ENCODE measurements at regions not wholly inside any gene's neighbourhood (a gene's known extent, or its start where the extent isn't known, plus 50 kb on each side); places are given as distances from the start of the nearest gene placed in this dataset.

DNA sequence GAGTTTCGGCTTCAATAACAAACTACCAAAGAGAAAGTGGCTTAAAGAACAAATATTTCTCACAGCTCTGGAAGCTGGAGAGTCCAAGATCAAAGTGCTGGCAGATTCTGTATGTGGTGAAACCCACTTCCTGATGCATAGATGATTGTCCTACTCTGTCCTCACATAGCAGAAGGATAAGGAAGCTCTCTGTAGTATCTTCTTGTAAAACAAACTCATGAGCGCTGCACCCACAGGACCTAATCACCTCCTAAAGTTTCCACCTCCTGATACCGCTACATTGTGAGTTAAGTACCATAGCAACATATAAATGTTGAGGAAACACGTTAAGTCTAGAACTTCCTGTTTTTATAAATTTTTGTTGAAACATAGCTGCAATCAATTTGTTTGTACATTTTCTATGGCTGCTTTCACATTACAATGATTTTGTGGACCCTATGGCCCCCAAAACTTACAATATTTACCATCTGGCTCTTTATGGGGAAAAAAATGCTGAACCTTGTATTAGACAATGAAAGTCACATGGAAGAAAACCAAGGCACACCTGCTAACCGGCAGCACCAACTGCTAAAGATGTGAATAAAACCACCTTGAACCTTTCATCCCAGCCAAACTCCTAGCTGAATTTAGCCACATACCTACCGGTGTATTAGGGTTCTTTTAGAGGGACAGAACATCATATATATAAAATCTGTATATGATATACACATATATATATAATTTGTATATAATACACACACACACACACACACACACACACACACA is 1423.4 kb downstream of the NCAM2 start (continued):
- TF ChIP-seq ETV6 (CRISPR knock-in tag; IDR thresholded peaks at IDR 0.05): no peak

DNA sequence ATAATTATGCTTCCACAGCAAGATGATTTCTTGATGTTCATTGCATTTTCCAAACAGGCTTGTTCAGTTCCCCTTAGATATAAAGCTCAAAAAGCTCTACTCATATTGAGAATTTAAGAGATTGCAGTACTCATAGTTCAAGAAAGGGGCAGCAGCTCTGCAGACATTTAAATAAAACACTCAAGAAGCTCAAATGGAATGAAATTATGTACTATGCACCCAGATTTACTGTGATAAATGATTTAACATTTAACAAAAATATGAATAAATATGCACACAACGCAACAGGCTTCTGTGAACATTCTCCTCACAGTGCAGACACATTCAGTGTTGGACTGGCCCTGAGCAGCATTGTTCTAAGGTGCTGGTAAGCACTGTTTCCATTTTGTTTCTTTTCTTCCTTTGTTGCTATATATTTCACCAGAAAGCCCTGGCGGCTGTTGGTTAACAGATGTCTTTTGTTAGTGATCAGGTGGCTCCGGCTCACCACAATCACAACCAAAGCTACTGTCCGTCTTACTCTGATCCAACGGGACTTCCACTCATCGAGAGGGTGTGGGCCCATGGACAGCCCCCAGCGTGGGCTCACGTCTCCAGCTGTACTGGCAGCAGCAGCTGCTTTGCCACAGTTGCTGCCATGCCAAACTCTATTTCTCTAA is 1440.3 kb downstream of the NCAM2 start:
- POLR2A ChIA-PET: interaction anchor here (0.6 kb wide), 1 partner anchor 100 kb away, joined by 4 read pairs; no protein-coding TSS in a partner anchor

DNA sequence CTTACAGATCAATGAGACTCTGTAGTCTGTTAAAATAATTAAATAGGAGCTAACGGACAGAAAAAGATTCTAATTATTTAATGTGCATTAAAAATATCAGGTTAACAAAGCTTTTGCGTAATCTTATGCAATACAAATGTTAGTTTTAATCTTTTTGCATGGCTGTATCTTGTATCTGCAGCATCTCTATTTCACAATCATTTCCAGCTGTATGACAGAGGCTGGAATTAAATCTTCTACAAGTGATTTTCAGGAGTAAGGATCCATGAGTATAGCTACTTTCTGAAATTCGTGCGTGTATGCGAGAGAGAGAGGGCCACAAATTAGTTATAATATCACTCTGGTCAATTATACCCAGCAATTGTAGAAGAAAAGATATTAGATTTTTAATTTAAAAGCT is 1446.8 kb downstream of the NCAM2 start:
- CTCF ChIA-PET: no interaction called here
- ATAC-seq: no peak
- Mint-ChIP-seq H3K27ac (no peak overlapping the region), H3K9me3 (peaks cover 10% of the 10 kb centered on the region), H3K4me3 (no peak overlapping the region), H3K36me3 (no peaks in the 10 kb centered on the region; the same call in 1 of the 2 replicates), H3K4me1 (no peaks in the 10 kb centered on the region), H3K27me3 (ENCODE audit: low read depth) (no peaks in the 10 kb centered on the region)
- TF ChIP-seq RORB (CRISPR knock-in tag; IDR thresholded peaks at IDR 0.05) (no peak), NFE2L1 (CRISPR knock-in tag; IDR thresholded peaks at IDR 0.05) (no peak), ETV6 (CRISPR knock-in tag; IDR thresholded peaks at IDR 0.05) (no peak), ZNF317 (CRISPR knock-in tag; IDR thresholded peaks at IDR 0.05; ENCODE audit: borderline replicate concordance, low read depth) (no peak)
- TF ChIP-seq, protein P1, sequence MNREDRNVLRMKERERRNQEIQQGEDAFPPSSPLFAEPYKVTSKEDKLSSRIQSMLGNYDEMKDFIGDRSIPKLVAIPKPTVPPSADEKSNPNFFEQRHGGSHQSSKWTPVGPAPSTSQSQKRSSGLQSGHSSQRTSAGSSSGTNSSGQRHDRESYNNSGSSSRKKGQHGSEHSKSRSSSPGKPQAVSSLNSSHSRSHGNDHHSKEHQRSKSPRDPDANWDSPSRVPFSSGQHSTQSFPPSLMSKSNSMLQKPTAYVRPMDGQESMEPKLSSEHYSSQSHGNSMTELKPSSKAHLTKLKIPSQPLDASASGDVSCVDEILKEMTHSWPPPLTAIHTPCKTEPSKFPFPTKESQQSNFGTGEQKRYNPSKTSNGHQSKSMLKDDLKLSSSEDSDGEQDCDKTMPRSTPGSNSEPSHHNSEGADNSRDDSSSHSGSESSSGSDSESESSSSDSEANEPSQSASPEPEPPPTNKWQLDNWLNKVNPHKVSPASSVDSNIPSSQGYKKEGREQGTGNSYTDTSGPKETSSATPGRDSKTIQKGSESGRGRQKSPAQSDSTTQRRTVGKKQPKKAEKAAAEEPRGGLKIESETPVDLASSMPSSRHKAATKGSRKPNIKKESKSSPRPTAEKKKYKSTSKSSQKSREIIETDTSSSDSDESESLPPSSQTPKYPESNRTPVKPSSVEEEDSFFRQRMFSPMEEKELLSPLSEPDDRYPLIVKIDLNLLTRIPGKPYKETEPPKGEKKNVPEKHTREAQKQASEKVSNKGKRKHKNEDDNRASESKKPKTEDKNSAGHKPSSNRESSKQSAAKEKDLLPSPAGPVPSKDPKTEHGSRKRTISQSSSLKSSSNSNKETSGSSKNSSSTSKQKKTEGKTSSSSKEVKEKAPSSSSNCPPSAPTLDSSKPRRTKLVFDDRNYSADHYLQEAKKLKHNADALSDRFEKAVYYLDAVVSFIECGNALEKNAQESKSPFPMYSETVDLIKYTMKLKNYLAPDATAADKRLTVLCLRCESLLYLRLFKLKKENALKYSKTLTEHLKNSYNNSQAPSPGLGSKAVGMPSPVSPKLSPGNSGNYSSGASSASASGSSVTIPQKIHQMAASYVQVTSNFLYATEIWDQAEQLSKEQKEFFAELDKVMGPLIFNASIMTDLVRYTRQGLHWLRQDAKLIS (CRISPR knock-in tag; IDR thresholded peaks at IDR 0.05; ENCODE audit: borderline replicate concordance): no peak
- POLR2A ChIA-PET: no interaction called here
- no peak for DNase-seq (ENCODE audit: low spot score)

More for the DNA sequence above, 1440.3 kb downstream of the NCAM2 start:
- CTCF ChIA-PET: interaction anchor here (0.7 to 1.1 kb wide), 3 partner anchors 15 to 556 kb away, joined by 3 read pairs; no protein-coding TSS in a partner anchor
- Mint-ChIP-seq H3K4me3 (no peak overlapping the region), H3K4me1 (no peaks in the 10 kb centered on the region), H3K27me3 (ENCODE audit: low read depth) (no peaks in the 10 kb centered on the region), H3K27ac (no peak overlapping the region), H3K36me3 (no peaks in the 10 kb centered on the region; the same call in 1 of the 2 replicates), H3K9me3 (peaks cover 11% of the 10 kb centered on the region)
- ATAC-seq (no peak), DNase-seq (ENCODE audit: low spot score) (no peak)
- TF ChIP-seq CBFB (CRISPR knock-in tag; IDR thresholded peaks at IDR 0.05; ENCODE audit: low read depth) (no peak), JAZF1 (CRISPR knock-in tag; IDR thresholded peaks at IDR 0.05) (no peak), JUN (CRISPR knock-in tag; IDR thresholded peaks at IDR 0.05) (no peak), FOXJ3 (CRISPR knock-in tag; IDR thresholded peaks at IDR 0.05; ENCODE audit: borderline replicate concordance) (no peak), ZNF396 (CRISPR knock-in tag; IDR thresholded peaks at IDR 0.05; ENCODE audit: borderline replicate concordance) (no peak)
- TF ChIP-seq, protein P2, sequence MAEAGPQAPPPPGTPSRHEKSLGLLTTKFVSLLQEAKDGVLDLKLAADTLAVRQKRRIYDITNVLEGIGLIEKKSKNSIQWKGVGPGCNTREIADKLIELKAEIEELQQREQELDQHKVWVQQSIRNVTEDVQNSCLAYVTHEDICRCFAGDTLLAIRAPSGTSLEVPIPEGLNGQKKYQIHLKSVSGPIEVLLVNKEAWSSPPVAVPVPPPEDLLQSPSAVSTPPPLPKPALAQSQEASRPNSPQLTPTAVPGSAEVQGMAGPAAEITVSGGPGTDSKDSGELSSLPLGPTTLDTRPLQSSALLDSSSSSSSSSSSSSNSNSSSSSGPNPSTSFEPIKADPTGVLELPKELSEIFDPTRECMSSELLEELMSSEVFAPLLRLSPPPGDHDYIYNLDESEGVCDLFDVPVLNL (CRISPR knock-in tag; IDR thresholded peaks at IDR 0.05; ENCODE audit: borderline replicate concordance, low read depth): no peak
- TF ChIP-seq, protein P3, sequence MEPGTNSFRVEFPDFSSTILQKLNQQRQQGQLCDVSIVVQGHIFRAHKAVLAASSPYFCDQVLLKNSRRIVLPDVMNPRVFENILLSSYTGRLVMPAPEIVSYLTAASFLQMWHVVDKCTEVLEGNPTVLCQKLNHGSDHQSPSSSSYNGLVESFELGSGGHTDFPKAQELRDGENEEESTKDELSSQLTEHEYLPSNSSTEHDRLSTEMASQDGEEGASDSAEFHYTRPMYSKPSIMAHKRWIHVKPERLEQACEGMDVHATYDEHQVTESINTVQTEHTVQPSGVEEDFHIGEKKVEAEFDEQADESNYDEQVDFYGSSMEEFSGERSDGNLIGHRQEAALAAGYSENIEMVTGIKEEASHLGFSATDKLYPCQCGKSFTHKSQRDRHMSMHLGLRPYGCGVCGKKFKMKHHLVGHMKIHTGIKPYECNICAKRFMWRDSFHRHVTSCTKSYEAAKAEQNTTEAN (CRISPR knock-in tag; IDR thresholded peaks at IDR 0.05): no peak
- TF ChIP-seq, protein P4, sequence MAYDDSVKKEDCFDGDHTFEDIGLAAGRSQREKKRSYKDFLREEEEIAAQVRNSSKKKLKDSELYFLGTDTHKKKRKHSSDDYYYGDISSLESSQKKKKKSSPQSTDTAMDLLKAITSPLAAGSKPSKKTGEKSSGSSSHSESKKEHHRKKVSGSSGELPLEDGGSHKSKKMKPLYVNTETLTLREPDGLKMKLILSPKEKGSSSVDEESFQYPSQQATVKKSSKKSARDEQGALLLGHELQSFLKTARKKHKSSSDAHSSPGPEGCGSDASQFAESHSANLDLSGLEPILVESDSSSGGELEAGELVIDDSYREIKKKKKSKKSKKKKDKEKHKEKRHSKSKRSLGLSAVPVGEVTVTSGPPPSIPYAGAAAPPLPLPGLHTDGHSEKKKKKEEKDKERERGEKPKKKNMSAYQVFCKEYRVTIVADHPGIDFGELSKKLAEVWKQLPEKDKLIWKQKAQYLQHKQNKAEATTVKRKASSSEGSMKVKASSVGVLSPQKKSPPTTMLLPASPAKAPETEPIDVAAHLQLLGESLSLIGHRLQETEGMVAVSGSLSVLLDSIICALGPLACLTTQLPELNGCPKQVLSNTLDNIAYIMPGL (CRISPR knock-in tag; IDR thresholded peaks at IDR 0.05): no peak
- TF ChIP-seq, protein P5, sequence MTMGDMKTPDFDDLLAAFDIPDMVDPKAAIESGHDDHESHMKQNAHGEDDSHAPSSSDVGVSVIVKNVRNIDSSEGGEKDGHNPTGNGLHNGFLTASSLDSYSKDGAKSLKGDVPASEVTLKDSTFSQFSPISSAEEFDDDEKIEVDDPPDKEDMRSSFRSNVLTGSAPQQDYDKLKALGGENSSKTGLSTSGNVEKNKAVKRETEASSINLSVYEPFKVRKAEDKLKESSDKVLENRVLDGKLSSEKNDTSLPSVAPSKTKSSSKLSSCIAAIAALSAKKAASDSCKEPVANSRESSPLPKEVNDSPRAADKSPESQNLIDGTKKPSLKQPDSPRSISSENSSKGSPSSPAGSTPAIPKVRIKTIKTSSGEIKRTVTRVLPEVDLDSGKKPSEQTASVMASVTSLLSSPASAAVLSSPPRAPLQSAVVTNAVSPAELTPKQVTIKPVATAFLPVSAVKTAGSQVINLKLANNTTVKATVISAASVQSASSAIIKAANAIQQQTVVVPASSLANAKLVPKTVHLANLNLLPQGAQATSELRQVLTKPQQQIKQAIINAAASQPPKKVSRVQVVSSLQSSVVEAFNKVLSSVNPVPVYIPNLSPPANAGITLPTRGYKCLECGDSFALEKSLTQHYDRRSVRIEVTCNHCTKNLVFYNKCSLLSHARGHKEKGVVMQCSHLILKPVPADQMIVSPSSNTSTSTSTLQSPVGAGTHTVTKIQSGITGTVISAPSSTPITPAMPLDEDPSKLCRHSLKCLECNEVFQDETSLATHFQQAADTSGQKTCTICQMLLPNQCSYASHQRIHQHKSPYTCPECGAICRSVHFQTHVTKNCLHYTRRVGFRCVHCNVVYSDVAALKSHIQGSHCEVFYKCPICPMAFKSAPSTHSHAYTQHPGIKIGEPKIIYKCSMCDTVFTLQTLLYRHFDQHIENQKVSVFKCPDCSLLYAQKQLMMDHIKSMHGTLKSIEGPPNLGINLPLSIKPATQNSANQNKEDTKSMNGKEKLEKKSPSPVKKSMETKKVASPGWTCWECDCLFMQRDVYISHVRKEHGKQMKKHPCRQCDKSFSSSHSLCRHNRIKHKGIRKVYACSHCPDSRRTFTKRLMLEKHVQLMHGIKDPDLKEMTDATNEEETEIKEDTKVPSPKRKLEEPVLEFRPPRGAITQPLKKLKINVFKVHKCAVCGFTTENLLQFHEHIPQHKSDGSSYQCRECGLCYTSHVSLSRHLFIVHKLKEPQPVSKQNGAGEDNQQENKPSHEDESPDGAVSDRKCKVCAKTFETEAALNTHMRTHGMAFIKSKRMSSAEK (CRISPR knock-in tag; IDR thresholded peaks at IDR 0.05; ENCODE audit: borderline replicate concordance): no peak

Measured in WTC11 (cell line).